Neural progenitor cell (in vitro differentiated cells): ENCODE measurements at regions not wholly inside any gene's neighbourhood (a gene's known extent, or its start where the extent isn't known, plus 50 kb on each side); places are given as distances from the start of the nearest gene placed in this dataset.

Source experiments
- CTCF ChIP-seq: fragments of 200-600 bp; sonication (generic); IDR thresholded peaks from 2 replicates; pipeline ENCODE4 v1.5.1; 2017; ENCODE audit warnings: antibody characterized with exemption, mild to moderate bottlenecking
- EZH2 ChIP-seq: fragments of 200-600 bp; sonication (generic); IDR thresholded peaks from 2 replicates; pipeline ENCODE4 v1.6.1; 2017; ENCODE audit warnings: antibody characterized with exemption, mild to moderate bottlenecking, moderate library complexity

DNA sequence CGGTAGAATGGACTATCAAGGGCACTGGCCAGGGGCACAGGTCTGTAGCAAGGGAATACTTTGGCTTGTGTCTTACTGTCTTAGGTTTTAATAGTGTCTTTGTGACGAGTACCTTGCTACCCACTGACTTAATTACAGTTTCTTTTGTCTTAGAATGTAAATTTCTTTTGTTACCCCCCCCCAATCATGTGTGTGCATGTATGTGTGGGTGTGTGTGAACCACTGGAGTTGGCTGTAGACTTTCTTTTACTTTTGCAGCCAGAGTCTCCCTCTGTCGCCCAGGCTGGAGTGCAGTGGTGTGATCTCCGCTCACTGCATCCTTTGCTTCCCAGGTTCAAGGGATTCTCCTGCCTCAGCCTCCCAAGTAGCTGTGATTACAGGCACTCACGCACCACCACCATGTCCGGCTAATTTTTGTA is 61.8 kb upstream of the CLDN14 start:
- TF ChIP-seq CTCF: no peak
- no peak for TF ChIP-seq EZH2
